Natural killer cell (primary cell): ENCODE measurements at regions not wholly inside any gene's neighbourhood (a gene's known extent, or its start where the extent isn't known, plus 50 kb on each side); places are given as distances from the start of the nearest gene placed in this dataset.

Experiments
- ATAC-seq, 3 donors: fragments of 150-1000 bp in 2 of 3; fragments of 200-7000 bp in 1 of 3; cut with Tn5 transposase; 1 replicate in 1 of 3; 2 replicates in 2 of 3; pipeline ENCODE4 v1.10.0; 2021; ENCODE audit warnings: mild to moderate bottlenecking in 2 of 3, moderate library complexity in 2 of 3
- DNase-seq, 2 donors: peaks; one replicate each; pipeline versions ENCODE4 v3.0.0 to v3.0.0-alpha.2; 2013 to 2021; ENCODE audit warnings: mixed read lengths in 1 of 2
- H3K27ac ChIP-seq: one replicate; pipeline ENCODE4 v1.5.1; 2013; ENCODE audit warnings: mild to moderate bottlenecking, low read length
- H3K27me3 ChIP-seq: one replicate; pipeline ENCODE4 v1.6.1; 2013; ENCODE audit warnings: low read length; ENCODE audit not compliant: control insufficient read depth, insufficient read depth
- H3K36me3 ChIP-seq: one replicate; pipeline ENCODE4 v1.6.1; 2013; ENCODE audit warnings: low read length; ENCODE audit not compliant: control insufficient read depth, insufficient read depth
- H3K4me1 ChIP-seq: one replicate; pipeline ENCODE4 v1.6.1; 2013; ENCODE audit warnings: low read length; ENCODE audit not compliant: control insufficient read depth, insufficient read depth
- H3K4me3 ChIP-seq: one replicate; pipeline ENCODE4 v1.5.1; 2013; ENCODE audit warnings: low read length
- H3K9me3 ChIP-seq: one replicate; pipeline ENCODE4 v1.6.1; 2013; ENCODE audit warnings: low read length; ENCODE audit not compliant: control insufficient read depth, insufficient read depth
- H3K27ac Mint-ChIP-seq, 2 donors: one replicate each; pipeline ENCODE4 v1.8.0; 2022; ENCODE audit warnings: mild to moderate bottlenecking in 2 of 2, mixed read lengths in 2 of 2, moderate library complexity in 1 of 2
- H3K27me3 Mint-ChIP-seq, 2 donors: one replicate each; pipeline ENCODE4 v1.8.0; 2022; ENCODE audit warnings: low read depth in 2 of 2, mixed read lengths in 2 of 2
- H3K36me3 Mint-ChIP-seq: one replicate; pipeline ENCODE4 v1.8.0; 2022; ENCODE audit warnings: mixed read lengths
- H3K4me1 Mint-ChIP-seq, 2 donors: one replicate each; pipeline ENCODE4 v1.8.0; 2022; ENCODE audit warnings: mixed read lengths in 2 of 2
- H3K4me3 Mint-ChIP-seq: one replicate; pipeline ENCODE4 v1.8.0; 2022; ENCODE audit warnings: mild to moderate bottlenecking, moderate library complexity, mixed read lengths
- H3K9me3 Mint-ChIP-seq, 2 donors: one replicate each; pipeline ENCODE4 v1.8.0; 2022; ENCODE audit warnings: mixed read lengths in 2 of 2
- CTCF ChIP-seq: fragments of 200-600 bp; IDR thresholded peaks from one replicate; pipeline ENCODE4 v1.8.0; 2022; ENCODE audit warnings: antibody characterized with exemption
- WGBS: methylation state at CpG from one replicate; pipeline ENCODE4 v1.1.7; 2013; ENCODE audit warnings: missing lambda C conversion rate; ENCODE audit not compliant: insufficient coverage; 5-methylcytosine and 5-hydroxymethylcytosine counted together
- intact Hi-C: fragments of 100-400 bp; cut with micrococcal nuclease; formaldehyde crosslinking; loops from one replicate; pipeline ENCODE4 v1.14.2; 2022

DNA sequence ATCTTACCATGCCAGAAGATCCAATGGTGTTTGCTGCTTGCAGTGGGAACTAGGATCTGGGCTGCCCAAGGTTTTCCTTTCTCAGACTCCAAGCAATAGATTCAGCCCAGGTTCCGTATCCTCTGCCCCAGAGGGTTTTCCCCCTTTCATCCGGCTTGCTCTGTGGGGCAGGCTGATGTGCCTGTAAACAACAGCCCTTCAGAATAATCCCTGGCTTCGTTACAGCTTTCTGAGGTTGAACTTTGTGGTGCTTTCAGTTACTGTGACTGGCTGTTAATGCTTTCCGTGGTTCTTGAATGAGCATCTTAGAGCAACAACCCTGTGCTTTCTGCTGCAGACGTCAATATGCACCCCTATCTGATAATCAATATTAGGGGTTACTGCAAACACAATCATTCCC, 400.4 kb downstream of the BTBD3 start:
- H3K27ac Mint-ChIP-seq = no peak overlapping the region
- no peak for DNase-seq
- no peak for ATAC-seq
- H3K36me3 Mint-ChIP-seq = no peaks in the 10 kb centered on the region
- H3K9me3 Mint-ChIP-seq = peaks cover 4 to 14% of the 10 kb centered on the region in 2 donors
- no peak overlapping the region for H3K27ac ChIP-seq
- intact Hi-C loops = no loop called here
- no peaks in the 10 kb centered on the region for H3K4me1 Mint-ChIP-seq
- peaks cover 7% of the 10 kb centered on the region for H3K9me3 ChIP-seq
- H3K27me3 Mint-ChIP-seq = no peaks in the 10 kb centered on the region
- H3K4me1 ChIP-seq = no peaks in the 10 kb centered on the region
- H3K36me3 ChIP-seq = no peaks in the 10 kb centered on the region
- no peak overlapping the region for H3K4me3 ChIP-seq
- WGBS = 73% methylated on average over 4 of the region's 5 CpGs
- no peak overlapping the region for H3K4me3 Mint-ChIP-seq
- no peak for TF ChIP-seq CTCF
- no peaks in the 10 kb centered on the region for H3K27me3 ChIP-seq

DNA sequence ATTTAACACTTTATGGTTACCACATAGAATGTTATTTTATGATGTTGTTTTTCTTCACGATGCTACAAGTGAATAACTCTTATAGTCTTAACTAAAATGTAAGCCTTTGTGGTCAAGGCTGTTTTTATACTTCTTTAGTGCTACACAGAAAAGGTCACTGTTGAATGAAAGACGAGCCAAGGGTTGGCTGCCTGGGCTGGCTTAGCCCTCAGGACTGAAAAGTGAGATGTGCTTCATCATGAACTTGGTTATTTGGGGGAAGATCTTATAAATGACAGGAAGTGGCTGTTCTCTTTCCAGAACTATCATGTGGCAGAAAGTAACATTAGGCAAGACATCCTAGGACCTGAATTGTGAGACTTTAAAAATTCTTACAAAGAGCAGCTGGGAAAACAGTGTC, 404.0 kb downstream of the BTBD3 start:
- no peak overlapping the region for H3K27ac ChIP-seq
- Mint-ChIP-seq H3K4me1 (no peaks in the 10 kb centered on the region), H3K27me3 (no peaks in the 10 kb centered on the region), H3K9me3 (peaks cover 5 to 14% of the 10 kb centered on the region in 2 donors), H3K4me3 (no peak overlapping the region), H3K36me3 (no peaks in the 10 kb centered on the region), H3K27ac (no peak overlapping the region)
- H3K4me1 ChIP-seq = no peaks in the 10 kb centered on the region
- peaks cover 4% of the 10 kb centered on the region for H3K9me3 ChIP-seq
- H3K27me3 ChIP-seq = no peaks in the 10 kb centered on the region
- no peaks in the 10 kb centered on the region for H3K36me3 ChIP-seq
- ATAC-seq (no peak), DNase-seq (no peak)
- TF ChIP-seq CTCF = no peak
- no peak overlapping the region for H3K4me3 ChIP-seq
- intact Hi-C loops = no loop called here
- WGBS = 71% methylated on average over 2 of the region's 2 CpGs

- Histone ChIP-seq H3K27me3 (no peaks in the 10 kb centered on the region), H3K36me3 (no peaks in the 10 kb centered on the region), H3K9me3 (peaks cover 3% of the 10 kb centered on the region), H3K27ac (no peak overlapping the region), H3K4me1 (no peaks in the 10 kb centered on the region), H3K4me3 (no peak overlapping the region)
- WGBS = 90% methylated on average over 1 of the region's 2 CpGs
- Mint-ChIP-seq H3K4me1 (no peaks in the 10 kb centered on the region), H3K36me3 (no peaks in the 10 kb centered on the region), H3K4me3 (no peak overlapping the region), H3K27ac (no peak overlapping the region), H3K27me3 (no peaks in the 10 kb centered on the region), H3K9me3 (peaks cover 13 to 14% of the 10 kb centered on the region in 2 donors)
- no peak for DNase-seq
- intact Hi-C loops = no loop called here
- no peak for ATAC-seq
- no peak for TF ChIP-seq CTCF
Measured at GRCh38 chr20:12327205-12327604, 409.5 kb downstream of the BTBD3 start.

DNA sequence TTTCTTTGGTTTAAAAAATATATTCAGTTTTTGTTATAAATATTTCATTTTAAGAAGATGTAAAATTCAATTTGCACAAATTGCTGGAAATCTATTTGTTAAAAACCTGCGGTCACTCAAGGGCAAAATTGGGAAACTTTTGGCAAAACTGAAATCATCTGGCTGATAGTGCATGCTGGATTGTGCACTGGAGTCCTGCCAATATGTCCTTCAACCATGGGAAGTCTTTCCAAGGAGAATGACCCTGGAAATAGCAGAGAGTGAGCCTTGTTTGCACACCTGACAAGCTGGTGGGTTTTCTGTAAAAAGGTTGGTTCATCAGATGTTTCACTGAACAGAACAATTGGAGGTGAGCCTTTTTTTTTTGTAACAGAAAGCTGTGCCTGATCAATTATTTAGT, 413.5 kb downstream of the BTBD3 start:
- no peaks in the 10 kb centered on the region for H3K4me1 ChIP-seq
- Mint-ChIP-seq H3K27me3 (no peaks in the 10 kb centered on the region), H3K27ac (no peak overlapping the region), H3K4me3 (no peak overlapping the region), H3K9me3 (peaks cover 15 to 16% of the 10 kb centered on the region in 2 donors), H3K4me1 (no peaks in the 10 kb centered on the region), H3K36me3 (no peaks in the 10 kb centered on the region)
- DNase-seq (no peak), ATAC-seq (no peak)
- TF ChIP-seq CTCF = no peak
- intact Hi-C loops = no loop called here
- no peak overlapping the region for H3K27ac ChIP-seq
- H3K27me3 ChIP-seq = no peaks in the 10 kb centered on the region
- 92% methylated on average over 1 of the region's 1 CpG for WGBS
- H3K4me3 ChIP-seq = no peak overlapping the region
- H3K36me3 ChIP-seq = no peaks in the 10 kb centered on the region
- H3K9me3 ChIP-seq = peaks cover 3% of the 10 kb centered on the region
